H9 (cell line): ENCODE measurements at regions not wholly inside any gene's neighbourhood (a gene's known extent, or its start where the extent isn't known, plus 50 kb on each side); places are given as distances from the start of the nearest gene placed in this dataset.

Source experiments
- DNase-seq: peaks from one replicate; pipeline ENCODE4 v3.0.0-alpha.2; 2017
- H2AFZ ChIP-seq: one replicate; pipeline ENCODE4 v1.6.1; 2013; ENCODE audit warnings: mild to moderate bottlenecking, low read length, control low read depth, moderate library complexity
- H2AK5ac ChIP-seq: 2 replicates; pipeline ENCODE4 v1.6.1; 2013; ENCODE audit warnings: low read length, control low read depth, mixed read lengths; ENCODE audit not compliant: insufficient read length
- H2BK120ac ChIP-seq: one replicate; pipeline ENCODE4 v1.6.1; 2013; ENCODE audit warnings: low read depth, mild to moderate bottlenecking, low read length, control low read depth, inconsistent platforms; ENCODE audit not compliant: poor library complexity, severe bottlenecking
- H2BK12ac ChIP-seq: 2 replicates; pipeline ENCODE4 v1.6.1; 2013; ENCODE audit warnings: low read length, control low read depth, mixed read lengths, low read depth; ENCODE audit not compliant: insufficient read length
- H2BK15ac ChIP-seq: 2 replicates; pipeline ENCODE4 v1.6.1; 2013; ENCODE audit warnings: low read depth, low read length, control low read depth
- H2BK20ac ChIP-seq: one replicate; pipeline ENCODE4 v1.6.1; 2013; ENCODE audit warnings: low read depth, mild to moderate bottlenecking, low read length, control low read depth, inconsistent platforms; ENCODE audit not compliant: poor library complexity, severe bottlenecking
- H2BK5ac ChIP-seq: 2 replicates; pipeline ENCODE4 v1.6.1; 2013; ENCODE audit warnings: low read length, control low read depth, mixed read lengths; ENCODE audit not compliant: insufficient read length
- H3K14ac ChIP-seq: 2 replicates; pipeline ENCODE4 v1.6.1; 2013; ENCODE audit warnings: low read length, control low read depth; ENCODE audit not compliant: insufficient read depth
- H3K18ac ChIP-seq: 2 replicates; pipeline ENCODE4 v1.6.1; 2013; ENCODE audit warnings: low read depth, mild to moderate bottlenecking, mixed read lengths, low read length, control low read depth; ENCODE audit not compliant: insufficient read length
- H3K23ac ChIP-seq: 2 replicates; pipeline ENCODE4 v1.6.1; 2013; ENCODE audit warnings: low read length, control low read depth, mixed read lengths, low read depth; ENCODE audit not compliant: insufficient read length
- H3K23me2 ChIP-seq: 2 replicates; pipeline ENCODE4 v1.6.1; 2013; ENCODE audit warnings: low read depth, mild to moderate bottlenecking, mixed read lengths, low read length, control low read depth; ENCODE audit not compliant: insufficient read length, poor library complexity, severe bottlenecking
- H3K27ac ChIP-seq: 2 replicates; pipeline ENCODE4 v1.5.1; 2013; ENCODE audit warnings: low read length, control low read depth, mixed read lengths, low read depth; ENCODE audit not compliant: insufficient read length
- H3K27me3 ChIP-seq: 2 replicates; pipeline ENCODE4 v1.6.1; 2013; ENCODE audit warnings: low read length, control low read depth, inconsistent platforms; ENCODE audit not compliant: insufficient read depth
- H3K4ac ChIP-seq: 2 replicates; pipeline ENCODE4 v1.6.1; 2013; ENCODE audit warnings: low read depth, mild to moderate bottlenecking, control low read depth, inconsistent platforms, low read length, moderate library complexity
- H3K4me1 ChIP-seq: 2 replicates; pipeline ENCODE4 v1.6.1; 2013; ENCODE audit warnings: low read length, control low read depth, inconsistent platforms; ENCODE audit not compliant: insufficient read depth
- H3K4me2 ChIP-seq: 2 replicates; pipeline ENCODE4 v1.6.1; 2013; ENCODE audit warnings: low read length, control low read depth, mixed read lengths; ENCODE audit not compliant: insufficient read length, insufficient read depth
- H3K56ac ChIP-seq: 2 replicates; pipeline ENCODE4 v1.6.1; 2013; ENCODE audit warnings: low read depth, mild to moderate bottlenecking, mixed read lengths, low read length, control low read depth; ENCODE audit not compliant: insufficient read length
- H3K79me1 ChIP-seq: 2 replicates; pipeline ENCODE4 v1.6.1; 2013; ENCODE audit warnings: low read depth, mild to moderate bottlenecking, moderate library complexity, low read length, control low read depth, inconsistent platforms; ENCODE audit not compliant: insufficient read depth, poor library complexity, severe bottlenecking
- H3K79me2 ChIP-seq: 2 replicates; pipeline ENCODE4 v1.6.1; 2013; ENCODE audit warnings: low read length, control low read depth, inconsistent platforms; ENCODE audit not compliant: insufficient read depth
- H3K9ac ChIP-seq: 2 replicates; pipeline ENCODE4 v1.6.1; 2013; ENCODE audit warnings: low read length, control low read depth, mixed read lengths; ENCODE audit not compliant: insufficient read length; ENCODE audit errors: extremely low read depth
- H3K9me3 ChIP-seq: one replicate; pipeline ENCODE4 v1.6.1; 2013; ENCODE audit warnings: low read depth, low read length, inconsistent platforms; ENCODE audit not compliant: control insufficient read depth
- H3T11ph ChIP-seq: one replicate; pipeline ENCODE4 v1.6.1; 2013; ENCODE audit warnings: mild to moderate bottlenecking, low read length, control low read depth, inconsistent platforms
- H4K20me1 ChIP-seq: one replicate; pipeline ENCODE4 v1.6.1; 2013; ENCODE audit not compliant: control insufficient read depth, insufficient read length, insufficient read depth
- H4K5ac ChIP-seq: 2 replicates; pipeline ENCODE4 v1.6.1; 2013; ENCODE audit warnings: low read depth, mild to moderate bottlenecking, mixed read lengths, low read length, control low read depth; ENCODE audit not compliant: insufficient read length
- H4K8ac ChIP-seq: replicated peaks from 2 replicates; pipeline ENCODE4 v1.6.1; 2013; ENCODE audit warnings: low read length, control low read depth, mixed read lengths, low read depth; ENCODE audit not compliant: insufficient read length
- H4K91ac ChIP-seq: 2 replicates; pipeline ENCODE4 v1.6.1; 2013; ENCODE audit warnings: low read depth, mild to moderate bottlenecking, moderate library complexity, mixed read lengths, low read length, control low read depth; ENCODE audit not compliant: insufficient read length
- H3K27ac Mint-ChIP-seq, 3 experiments: 2 replicates in 2 of 3; 3 replicates in 1 of 3; pipeline ENCODE4 v1.8.0; 2020 to 2021; ENCODE audit warnings: mixed read lengths in 3 of 3, mild to moderate bottlenecking in 1 of 3, moderate library complexity in 1 of 3
- H3K27me3 Mint-ChIP-seq: 2 replicates; pipeline ENCODE4 v1.8.0; 2021; ENCODE audit warnings: low read depth, mild to moderate bottlenecking, moderate library complexity, mixed read lengths
- H3K36me3 Mint-ChIP-seq, 3 experiments: 2 replicates in 2 of 3; 3 replicates in 1 of 3; pipeline ENCODE4 v1.8.0; 2020 to 2021; ENCODE audit warnings: low read depth in 3 of 3, mixed read lengths in 3 of 3; ENCODE audit not compliant: insufficient read depth in 1 of 3
- H3K4me1 Mint-ChIP-seq, 2 experiments: 2 replicates each; pipeline ENCODE4 v1.8.0; 2020; ENCODE audit warnings: mixed read lengths in 2 of 2
- H3K4me3 Mint-ChIP-seq, 2 experiments: 2 replicates in 1 of 2; 3 replicates in 1 of 2; pipeline ENCODE4 v1.8.0; 2020 to 2021; ENCODE audit warnings: mild to moderate bottlenecking in 2 of 2, mixed read lengths in 2 of 2, moderate library complexity in 1 of 2
- H3K9me3 Mint-ChIP-seq, 2 experiments: 2 replicates in 1 of 2; 3 replicates in 1 of 2; pipeline ENCODE4 v1.8.0; 2020; ENCODE audit warnings: mild to moderate bottlenecking in 2 of 2, mixed read lengths in 2 of 2, moderate library complexity in 1 of 2
- WGBS: extraction: QIAGEN DNeasy Blood & Tissue Kit; methylation state at CpG from one replicate; pipeline ENCODE4 v1.1.7; 2013; ENCODE audit warnings: missing lambda C conversion rate, low lambda C conversion rate, mixed read lengths; ENCODE audit not compliant: insufficient read length; ENCODE audit errors: extremely low coverage; 5-methylcytosine and 5-hydroxymethylcytosine counted together
- TF ChIP-seq, protein P1 (sequence below): fragments of 200-600 bp; sonication (generic); conservative IDR thresholded peaks from 3 replicates; pipeline ENCODE4 v1.8.0; 2021; ENCODE audit warnings: antibody characterized with exemption, mild to moderate bottlenecking

DNA sequence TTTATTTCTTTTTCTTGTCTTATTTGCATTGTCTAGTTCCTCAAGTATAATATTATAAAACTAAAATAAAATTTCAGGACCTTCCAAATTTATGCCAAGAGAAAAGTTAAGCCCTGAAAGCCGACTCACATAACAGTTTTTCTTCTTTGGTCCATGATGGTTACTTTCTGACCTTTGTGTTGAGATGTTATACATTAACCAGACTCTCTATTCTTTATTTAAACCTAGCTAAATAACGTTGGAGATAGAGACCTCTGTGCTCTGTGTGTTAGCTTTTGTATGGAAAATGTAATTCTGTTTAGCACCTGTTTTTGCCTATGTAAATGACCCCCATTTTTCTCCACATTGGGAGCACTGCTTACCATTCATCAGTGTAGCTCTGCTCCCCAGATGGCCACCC is 352.4 kb downstream of the CD109 start:
- H4K5ac ChIP-seq: no peak overlapping the region

More for the DNA sequence above, 352.4 kb downstream of the CD109 start:
- H4K8ac ChIP-seq: no peak overlapping the region
- no peak overlapping the region for H3K56ac ChIP-seq
- no peak overlapping the region for H3K18ac ChIP-seq
- no peaks in the 10 kb centered on the region for H3K79me1 ChIP-seq
- H2BK5ac ChIP-seq: no peak overlapping the region
- H3K4me3 Mint-ChIP-seq: no peak overlapping the region
- no peak overlapping the region for H2BK120ac ChIP-seq
- no peak overlapping the region for H3T11ph ChIP-seq
- H3K4me2 ChIP-seq: no peak overlapping the region
- no peaks in the 10 kb centered on the region for H3K9me3 Mint-ChIP-seq
- no peaks in the 10 kb centered on the region for H3K4me1 ChIP-seq
- H2AK5ac ChIP-seq: no peak overlapping the region
- no peaks in the 10 kb centered on the region for H3K27me3 ChIP-seq
- WGBS: no CpG with 5 or more reads among the region's 2 CpGs
- H3K27ac Mint-ChIP-seq: no peak overlapping the region
- H2BK12ac ChIP-seq: no peak overlapping the region
- H3K9ac ChIP-seq: no peak overlapping the region
- H3K4me1 Mint-ChIP-seq: no peaks in the 10 kb centered on the region
- H3K4ac ChIP-seq: no peak overlapping the region
- no peak overlapping the region for H3K14ac ChIP-seq
- H2AFZ ChIP-seq: no peak overlapping the region
- H4K91ac ChIP-seq: no peak overlapping the region
- H3K27ac ChIP-seq: no peak overlapping the region
- H3K27me3 Mint-ChIP-seq: no peaks in the 10 kb centered on the region
- H3K23me2 ChIP-seq: no peaks in the 10 kb centered on the region
- TF ChIP-seq, protein P1, sequence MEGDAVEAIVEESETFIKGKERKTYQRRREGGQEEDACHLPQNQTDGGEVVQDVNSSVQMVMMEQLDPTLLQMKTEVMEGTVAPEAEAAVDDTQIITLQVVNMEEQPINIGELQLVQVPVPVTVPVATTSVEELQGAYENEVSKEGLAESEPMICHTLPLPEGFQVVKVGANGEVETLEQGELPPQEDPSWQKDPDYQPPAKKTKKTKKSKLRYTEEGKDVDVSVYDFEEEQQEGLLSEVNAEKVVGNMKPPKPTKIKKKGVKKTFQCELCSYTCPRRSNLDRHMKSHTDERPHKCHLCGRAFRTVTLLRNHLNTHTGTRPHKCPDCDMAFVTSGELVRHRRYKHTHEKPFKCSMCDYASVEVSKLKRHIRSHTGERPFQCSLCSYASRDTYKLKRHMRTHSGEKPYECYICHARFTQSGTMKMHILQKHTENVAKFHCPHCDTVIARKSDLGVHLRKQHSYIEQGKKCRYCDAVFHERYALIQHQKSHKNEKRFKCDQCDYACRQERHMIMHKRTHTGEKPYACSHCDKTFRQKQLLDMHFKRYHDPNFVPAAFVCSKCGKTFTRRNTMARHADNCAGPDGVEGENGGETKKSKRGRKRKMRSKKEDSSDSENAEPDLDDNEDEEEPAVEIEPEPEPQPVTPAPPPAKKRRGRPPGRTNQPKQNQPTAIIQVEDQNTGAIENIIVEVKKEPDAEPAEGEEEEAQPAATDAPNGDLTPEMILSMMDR: no peak
- DNase-seq: no peak
- no peak overlapping the region for H3K23ac ChIP-seq
- H4K20me1 ChIP-seq: no peaks in the 10 kb centered on the region
- H2BK15ac ChIP-seq: no peak overlapping the region
- H3K79me2 ChIP-seq: no peaks in the 10 kb centered on the region
- no peak overlapping the region for H2BK20ac ChIP-seq
- H3K36me3 Mint-ChIP-seq: no peaks in the 10 kb centered on the region
- H3K9me3 ChIP-seq: no peaks in the 10 kb centered on the region
